HUES48 (cell line): ENCODE measurements at regions not wholly inside any gene's neighbourhood (a gene's known extent, or its start where the extent isn't known, plus 50 kb on each side); places are given as distances from the start of the nearest gene placed in this dataset.

Experiments
- H3K27ac ChIP-seq: one replicate; pipeline ENCODE4 v1.7.0; 2013; ENCODE audit warnings: low read depth, low read length, inconsistent platforms
- H3K27me3 ChIP-seq: 2 replicates; pipeline ENCODE4 v1.6.1; 2013; ENCODE audit warnings: mild to moderate bottlenecking, low read length; ENCODE audit not compliant: control insufficient read depth, insufficient read depth
- H3K36me3 ChIP-seq: 2 replicates; pipeline ENCODE4 v1.6.1; 2013; ENCODE audit warnings: low read length; ENCODE audit not compliant: control insufficient read depth, insufficient read depth
- H3K4me1 ChIP-seq: 2 replicates; pipeline ENCODE4 v1.6.1; 2013; ENCODE audit warnings: mild to moderate bottlenecking, low read length; ENCODE audit not compliant: control insufficient read depth, insufficient read depth
- H3K4me3 ChIP-seq: 2 replicates; pipeline ENCODE4 v1.5.1; 2013; ENCODE audit warnings: mild to moderate bottlenecking, low read depth, low read length
- H3K9ac ChIP-seq: 2 replicates; pipeline ENCODE4 v1.6.1; 2013; ENCODE audit warnings: mild to moderate bottlenecking, low read depth, low read length, moderate library complexity
- H3K9me3 ChIP-seq: 2 replicates; pipeline ENCODE4 v1.6.1; 2013; ENCODE audit warnings: low read length; ENCODE audit not compliant: control insufficient read depth, insufficient read depth

DNA sequence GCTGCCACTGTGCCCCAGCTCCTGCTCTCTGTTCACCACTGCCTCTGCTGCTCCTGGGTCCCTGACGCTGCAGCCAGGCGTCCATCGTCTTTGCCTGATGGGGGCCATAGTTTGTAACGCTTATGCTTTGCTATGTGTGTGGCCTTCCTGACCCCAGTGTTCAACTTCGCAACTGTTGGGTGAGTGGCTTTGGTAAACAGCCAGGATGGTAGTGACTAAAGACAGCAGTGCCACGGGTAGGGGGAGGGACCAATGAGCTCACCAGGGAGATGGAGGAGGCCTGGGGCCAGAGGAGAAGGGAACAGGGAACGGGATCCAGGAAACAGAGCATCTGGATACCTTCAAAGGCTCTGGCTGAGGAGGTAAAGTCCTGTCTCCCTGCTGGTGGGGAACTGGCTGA, 75.9 kb upstream of the ALDH1L1 start:
- H3K4me1 ChIP-seq = no peaks in the 10 kb centered on the region
- H3K27me3 ChIP-seq = no peaks in the 10 kb centered on the region; the same call in 1 of the 2 replicates
- H3K27ac ChIP-seq = no peak overlapping the region
- H3K36me3 ChIP-seq = no peaks in the 10 kb centered on the region
- no peak overlapping the region for H3K4me3 ChIP-seq
- H3K9me3 ChIP-seq = no peaks in the 10 kb centered on the region
- no peak overlapping the region for H3K9ac ChIP-seq

DNA sequence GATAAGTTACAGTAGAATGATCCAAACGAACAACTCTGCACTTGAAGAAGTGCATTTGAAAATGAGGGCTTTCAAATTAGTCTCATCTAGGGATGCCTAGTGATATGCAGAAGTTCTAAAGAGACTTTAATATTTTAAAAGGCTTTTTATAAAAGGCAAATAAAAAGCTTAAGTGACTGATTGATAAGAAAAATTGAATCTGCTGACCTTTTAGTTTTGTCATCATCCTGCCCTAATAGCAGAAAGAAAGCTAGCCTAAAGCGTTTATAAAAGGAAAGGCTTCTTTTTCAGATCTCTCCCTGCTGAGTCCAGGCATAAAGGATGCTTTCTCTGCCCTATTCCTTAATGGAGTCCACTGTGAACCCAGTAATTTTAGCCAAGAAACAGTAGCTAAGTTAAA, 72.7 kb upstream of the ALDH1L1 start:
- Histone ChIP-seq H3K4me3 (no peak overlapping the region), H3K36me3 (no peaks in the 10 kb centered on the region), H3K4me1 (peaks cover 9% of the 10 kb centered on the region; the same call in 1 of the 2 replicates), H3K9ac (no peak overlapping the region), H3K27me3 (no peaks in the 10 kb centered on the region; the same call in 1 of the 2 replicates), H3K27ac (no peak overlapping the region), H3K9me3 (no peaks in the 10 kb centered on the region)

DNA sequence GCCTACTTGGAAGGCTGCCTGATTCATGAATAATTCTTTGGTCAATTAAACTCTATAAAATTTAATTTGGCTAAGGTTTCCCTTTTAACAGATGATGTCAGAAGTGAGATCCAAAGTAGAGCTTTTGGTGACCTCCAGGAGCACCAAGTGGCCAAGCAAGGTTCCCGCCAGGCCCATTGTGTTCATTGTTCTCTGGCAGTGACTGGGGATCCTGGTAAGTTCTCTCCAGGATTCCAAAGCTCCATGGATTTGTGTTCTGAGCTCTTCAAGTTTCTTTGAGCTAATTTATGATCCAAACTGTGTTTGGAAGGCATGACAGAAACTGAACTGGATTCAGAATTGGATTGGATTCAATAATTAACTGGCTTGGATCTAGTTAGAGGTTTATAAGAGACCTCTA, 72.0 kb upstream of the ALDH1L1 start:
- Histone ChIP-seq H3K4me1 (peaks cover 9% of the 10 kb centered on the region; the same call in 1 of the 2 replicates), H3K4me3 (no peak overlapping the region), H3K9ac (no peak overlapping the region), H3K27ac (no peak overlapping the region), H3K27me3 (no peaks in the 10 kb centered on the region; the same call in 1 of the 2 replicates), H3K9me3 (no peaks in the 10 kb centered on the region), H3K36me3 (no peaks in the 10 kb centered on the region)

DNA sequence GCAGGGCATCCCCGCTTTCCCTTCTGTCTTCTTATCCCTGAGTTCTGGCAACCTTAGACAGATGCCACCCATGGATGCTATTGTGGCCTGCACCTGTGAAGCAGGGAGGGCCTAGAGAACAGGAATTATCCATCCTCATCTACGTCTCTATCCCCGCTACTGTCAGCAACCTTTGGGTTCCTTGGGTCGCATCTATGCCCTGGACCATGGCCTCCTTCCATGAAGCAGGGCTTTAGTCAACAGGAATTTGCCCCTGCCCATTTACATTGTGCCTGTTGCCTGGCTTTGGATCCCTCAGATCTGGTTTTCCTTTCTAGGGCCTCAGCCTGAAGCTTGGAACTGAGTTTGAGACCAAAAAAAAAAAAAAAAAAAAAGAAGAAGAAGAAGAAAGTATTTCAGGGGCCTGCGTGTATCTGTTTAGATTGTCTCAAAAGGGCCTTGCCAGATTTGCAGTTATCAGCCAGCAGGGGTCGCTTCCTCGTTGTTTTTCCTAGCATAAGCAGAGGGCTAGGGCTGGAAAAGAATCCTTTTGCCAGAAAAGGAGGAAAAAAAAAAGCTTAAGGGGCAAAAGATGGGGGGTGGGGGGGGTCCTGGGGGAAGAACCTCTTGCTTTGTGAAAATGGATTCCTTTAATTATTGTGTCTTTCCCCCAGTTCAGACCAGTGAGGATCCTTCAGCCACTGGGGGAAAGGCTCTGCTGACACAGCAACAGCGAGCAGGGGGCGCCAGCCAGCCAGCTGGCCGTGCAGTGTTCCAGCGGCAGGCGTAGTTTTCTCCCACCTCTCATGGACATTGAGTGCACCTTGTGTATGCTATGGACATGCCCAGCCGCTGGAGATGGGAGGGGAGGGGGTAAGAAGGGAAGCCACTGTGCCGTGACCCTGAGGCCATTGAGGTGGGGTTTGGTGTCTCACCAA, 65.7 kb upstream of the ALDH1L1 start:
- H3K9ac ChIP-seq = no peak overlapping the region
- no peak overlapping the region for H3K27ac ChIP-seq
- no peaks in the 10 kb centered on the region for H3K36me3 ChIP-seq
- no peak overlapping the region for H3K4me3 ChIP-seq
- H3K27me3 ChIP-seq = no peaks in the 10 kb centered on the region
- no peaks in the 10 kb centered on the region; the same call in 1 of the 2 replicates for H3K9me3 ChIP-seq
- peaks cover 9% of the 10 kb centered on the region for H3K4me1 ChIP-seq
